Endothelial cell of umbilical vein (primary cell): ENCODE measurements at regions not wholly inside any gene's neighbourhood (a gene's known extent, or its start where the extent isn't known, plus 50 kb on each side); places are given as distances from the start of the nearest gene placed in this dataset.

Experiments
- BruUV-seq: library from RNA; stranded (reverse); fragments of 400-500 nt; replicated peaks from 2 replicates; lab custom pipeline; 2021; lab: Mats Ljungman, UMichigan
- CTCF ChIA-PET: fragments of 300-600, 350-600 bp; sonication (Branson Sonifier 250); formaldehyde crosslinking; loops from one replicate; lab custom pipeline; 2021; ENCODE audit warnings: antibody characterized with exemption, inconsistent platforms; lab: Charles Lee
- POLR2A ChIA-PET: fragments of 300-600, 350-600 bp; sonication (Branson Sonifier 250); formaldehyde crosslinking; loops from one replicate; lab custom pipeline; 2021; ENCODE audit warnings: antibody characterized with exemption, inconsistent platforms; lab: Charles Lee
- DNase-seq: peaks from one replicate; pipeline ENCODE4 v3.0.0-alpha.2; 2011; ENCODE audit warnings: low read depth, low spot score
- FAIRE-seq: peaks from 2 replicates; lab custom pipeline; 2011; peaks lifted over from hg19 to GRCh38; lab: Jason Lieb, UNC
- H2AFZ ChIP-seq: 2 replicates; pipeline ENCODE4 v1.6.0; 2012; ENCODE audit warnings: low read depth, low read length, control low read depth, inconsistent platforms
- H3K27ac ChIP-seq: 2 replicates; pipeline ENCODE4 v1.5.1; 2011; ENCODE audit warnings: low read depth, mild to moderate bottlenecking, control low read depth, low read length, moderate library complexity; ENCODE audit not compliant: insufficient read depth
- H3K27me3 ChIP-seq, 2 experiments: 2 replicates each; pipeline versions ENCODE4 v1.6.0 to v1.6.1; 2011; ENCODE audit warnings: low read length in 2 of 2, mixed read lengths in 1 of 2; ENCODE audit not compliant: control insufficient read depth in 2 of 2, insufficient read depth in 2 of 2
- H3K36me3 ChIP-seq, 2 experiments: 2 replicates in 1 of 2; 3 replicates in 1 of 2; pipeline ENCODE4 v1.5.1; 2011; ENCODE audit warnings: low read length in 2 of 2, mild to moderate bottlenecking in 1 of 2, moderate library complexity in 1 of 2; ENCODE audit not compliant: control insufficient read depth in 2 of 2, insufficient read depth in 2 of 2; ENCODE audit errors: extremely low read depth in 1 of 2
- H3K4me1 ChIP-seq: 3 replicates; pipeline ENCODE4 v1.5.1; 2011; ENCODE audit warnings: mild to moderate bottlenecking, low read length; ENCODE audit not compliant: control insufficient read depth, insufficient read depth; ENCODE audit errors: extremely low read depth
- H3K4me2 ChIP-seq: 2 replicates; pipeline ENCODE4 v1.6.1; 2011; ENCODE audit warnings: low read length, control low read depth, mixed read lengths; ENCODE audit not compliant: insufficient read depth
- H3K4me3 ChIP-seq, 3 experiments: fragments of 200-600 bp in 1 of 3; sonication (generic), shearing (Covaris generic) in 1 of 3; replicated peaks in 1 of 3; 2 replicates each; pipeline ENCODE4 v1.5.1; 2011 to 2016; ENCODE audit warnings: control low read depth in 3 of 3, low read length in 3 of 3, mild to moderate bottlenecking in 2 of 3, inconsistent platforms in 1 of 3, low read depth in 1 of 3, moderate library complexity in 1 of 3; ENCODE audit not compliant: insufficient read depth in 1 of 3
- H3K79me2 ChIP-seq: 2 replicates; pipeline ENCODE4 v1.6.0; 2012; ENCODE audit warnings: low read length, inconsistent platforms; ENCODE audit not compliant: control insufficient read depth, insufficient read depth
- H3K9ac ChIP-seq: replicated peaks from 2 replicates; pipeline ENCODE3; 2011; ENCODE audit warnings: low read length, control low read depth; ENCODE audit not compliant: insufficient read depth; ENCODE audit errors: extremely low read depth
- H3K9me1 ChIP-seq: replicated peaks from 3 replicates; pipeline ENCODE4 v1.6.0; 2011; ENCODE audit warnings: mild to moderate bottlenecking, low read length; ENCODE audit not compliant: control insufficient read depth, insufficient read depth; ENCODE audit errors: extremely low read depth
- H3K9me3 ChIP-seq: replicated peaks from 2 replicates; pipeline ENCODE4 v1.5.1; 2012; ENCODE audit warnings: low read length, inconsistent platforms; ENCODE audit not compliant: control insufficient read depth, insufficient read depth
- H4K20me1 ChIP-seq: replicated peaks from 2 replicates; pipeline ENCODE3; 2011; ENCODE audit warnings: mild to moderate bottlenecking, low read length; ENCODE audit not compliant: control insufficient read depth, insufficient read depth; ENCODE audit errors: extremely low read depth
- EZH2 ChIP-seq: IDR thresholded peaks from 2 replicates; pipeline ENCODE4 v1.6.1; 2012; ENCODE audit warnings: borderline replicate concordance, low read depth, mild to moderate bottlenecking, moderate library complexity, low read length, inconsistent platforms; ENCODE audit not compliant: severe bottlenecking
- FOS ChIP-seq: IDR thresholded peaks from 2 replicates; pipeline ENCODE4 v1.6.1; 2011; ENCODE audit warnings: mild to moderate bottlenecking, low read length, moderate library complexity, borderline replicate concordance; ENCODE audit not compliant: insufficient read depth
- MYC ChIP-seq: IDR thresholded peaks from one replicate; pipeline ENCODE4 v1.6.1; 2011; ENCODE audit warnings: mild to moderate bottlenecking, low read depth, low read length
- POLR2AphosphoS5 ChIP-seq: IDR thresholded peaks from 2 replicates; pipeline ENCODE4 v1.6.1; 2012; ENCODE audit warnings: low read depth, mild to moderate bottlenecking, control low read depth, low read length, moderate library complexity; ENCODE audit not compliant: insufficient read depth
- dilution Hi-C: fragments of 300-500 bp; cut with MboI; formaldehyde crosslinking; loops from one replicate; pipeline ENCODE4 v1.15.0; 2019; ENCODE audit warnings: low sequenced_read_pairs; ENCODE audit not compliant: extremely low pct_ligation_motif_present
- intact Hi-C: fragments of 100-400 bp; cut with micrococcal nuclease; formaldehyde crosslinking; loops from one replicate; pipeline ENCODE4 v1.10.0; 2022
- TF ChIP-seq, protein P1 (sequence below): IDR thresholded peaks from 2 replicates; pipeline ENCODE4 v1.6.1; 2011; ENCODE audit not compliant: insufficient read depth, insufficient read length
- TF ChIP-seq, protein P2 (sequence below), 2 donors: IDR thresholded peaks; 1 replicate in 1 of 2; 2 replicates in 1 of 2; pipeline ENCODE4 v1.5.1; 2011; ENCODE audit warnings: low read length in 2 of 2, mild to moderate bottlenecking in 2 of 2, moderate library complexity in 2 of 2, control low read depth in 1 of 2, inconsistent platforms in 1 of 2, low read depth in 1 of 2; ENCODE audit not compliant: insufficient read depth in 1 of 2; ENCODE audit errors: extremely low read depth in 1 of 2

DNA sequence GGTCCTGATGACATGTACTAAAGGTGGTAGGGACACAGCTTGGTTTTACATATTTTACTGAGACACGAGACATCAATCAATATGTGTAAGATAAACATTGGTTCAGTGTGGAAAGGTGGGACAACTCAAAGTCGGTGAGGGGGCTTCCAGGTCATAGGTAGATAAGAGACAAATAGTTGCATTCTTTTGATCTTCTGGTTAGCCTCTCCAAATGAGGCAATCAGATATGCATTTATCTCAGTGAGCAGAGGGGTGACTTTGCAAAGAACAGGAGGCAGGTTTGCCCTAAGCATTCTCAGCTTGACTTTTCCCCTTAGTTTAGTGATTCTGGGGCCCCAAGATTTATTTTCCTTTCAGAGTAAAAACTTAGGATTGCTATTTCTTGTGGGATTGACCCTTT lies 706.9 kb downstream of the GLUD2 start:
- no peaks in the 10 kb centered on the region for H3K36me3 ChIP-seq
- no peaks in the 10 kb centered on the region for H4K20me1 ChIP-seq
- no peak overlapping the region for H2AFZ ChIP-seq
- FAIRE-seq (no peak), DNase-seq (no peak)
- TF ChIP-seq FOS: no peak
- TF ChIP-seq EZH2: no peak
- TF ChIP-seq, protein P1, sequence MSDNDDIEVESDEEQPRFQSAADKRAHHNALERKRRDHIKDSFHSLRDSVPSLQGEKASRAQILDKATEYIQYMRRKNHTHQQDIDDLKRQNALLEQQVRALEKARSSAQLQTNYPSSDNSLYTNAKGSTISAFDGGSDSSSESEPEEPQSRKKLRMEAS: no peak
- H3K9ac ChIP-seq: no peak overlapping the region
- dilution Hi-C loops (no loop called here), intact Hi-C loops (no loop called here)
- H3K4me3 ChIP-seq: no peak overlapping the region
- H3K9me1 ChIP-seq: no peaks in the 10 kb centered on the region
- ChIA-PET CTCF (no interaction called here), POLR2A (no interaction called here)
- no peak overlapping the region for H3K4me2 ChIP-seq
- H3K4me1 ChIP-seq: no peaks in the 10 kb centered on the region
- BruUV-seq: no TSS peak
- no peaks in the 10 kb centered on the region for H3K79me2 ChIP-seq
- no peaks in the 10 kb centered on the region for H3K9me3 ChIP-seq
- H3K27me3 ChIP-seq: no peaks in the 10 kb centered on the region
- H3K27ac ChIP-seq: no peak overlapping the region

DNA sequence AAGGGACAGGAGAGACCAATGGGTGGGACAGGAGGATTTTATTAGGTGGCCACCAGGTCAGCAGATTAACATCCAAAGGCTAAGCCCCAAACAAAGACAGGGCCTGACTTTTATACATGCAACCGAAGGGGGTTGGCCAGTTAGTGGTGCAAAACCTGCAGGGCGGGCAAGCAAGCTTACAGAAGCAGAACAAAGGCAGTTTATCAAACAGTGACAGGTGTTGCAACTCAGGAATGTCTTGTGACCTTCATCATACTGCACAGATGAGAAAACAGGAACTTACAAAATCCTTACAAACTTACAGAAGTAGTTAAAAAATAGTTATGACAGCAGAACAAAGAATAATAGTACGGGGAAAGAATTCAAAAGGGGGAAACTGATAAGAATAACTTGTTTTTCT lies 708.1 kb downstream of the GLUD2 start:
- no peaks in the 10 kb centered on the region for H3K27me3 ChIP-seq
- no peaks in the 10 kb centered on the region for H3K36me3 ChIP-seq
- H3K9me1 ChIP-seq: no peaks in the 10 kb centered on the region
- H3K4me1 ChIP-seq: no peaks in the 10 kb centered on the region
- CTCF ChIA-PET: no interaction called here
- BruUV-seq: no TSS peak
- H3K27ac ChIP-seq: no peak overlapping the region
- H3K4me3 ChIP-seq: no peak overlapping the region
- FAIRE-seq: no peak
- H4K20me1 ChIP-seq: no peaks in the 10 kb centered on the region
- DNase-seq: no peak
- H3K4me2 ChIP-seq: no peak overlapping the region
- POLR2A ChIA-PET: no interaction called here
- intact Hi-C loops: no loop called here
- H2AFZ ChIP-seq: no peak overlapping the region
- dilution Hi-C loops: no loop called here
- H3K79me2 ChIP-seq: no peaks in the 10 kb centered on the region
- no peak overlapping the region for H3K9ac ChIP-seq
- H3K9me3 ChIP-seq: no peaks in the 10 kb centered on the region
- TF ChIP-seq POLR2AphosphoS5 (no peak), MYC (no peak)
- TF ChIP-seq, protein P1: no peak
- TF ChIP-seq, protein P2, sequence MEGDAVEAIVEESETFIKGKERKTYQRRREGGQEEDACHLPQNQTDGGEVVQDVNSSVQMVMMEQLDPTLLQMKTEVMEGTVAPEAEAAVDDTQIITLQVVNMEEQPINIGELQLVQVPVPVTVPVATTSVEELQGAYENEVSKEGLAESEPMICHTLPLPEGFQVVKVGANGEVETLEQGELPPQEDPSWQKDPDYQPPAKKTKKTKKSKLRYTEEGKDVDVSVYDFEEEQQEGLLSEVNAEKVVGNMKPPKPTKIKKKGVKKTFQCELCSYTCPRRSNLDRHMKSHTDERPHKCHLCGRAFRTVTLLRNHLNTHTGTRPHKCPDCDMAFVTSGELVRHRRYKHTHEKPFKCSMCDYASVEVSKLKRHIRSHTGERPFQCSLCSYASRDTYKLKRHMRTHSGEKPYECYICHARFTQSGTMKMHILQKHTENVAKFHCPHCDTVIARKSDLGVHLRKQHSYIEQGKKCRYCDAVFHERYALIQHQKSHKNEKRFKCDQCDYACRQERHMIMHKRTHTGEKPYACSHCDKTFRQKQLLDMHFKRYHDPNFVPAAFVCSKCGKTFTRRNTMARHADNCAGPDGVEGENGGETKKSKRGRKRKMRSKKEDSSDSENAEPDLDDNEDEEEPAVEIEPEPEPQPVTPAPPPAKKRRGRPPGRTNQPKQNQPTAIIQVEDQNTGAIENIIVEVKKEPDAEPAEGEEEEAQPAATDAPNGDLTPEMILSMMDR (IDR thresholded peaks at IDR 0.05; ENCODE audit: extremely low read depth in 1 of 2, insufficient read depth in 1 of 2, low read depth in 1 of 2, low read length in 2 of 2): no peak
